Muscle layer of colon (tissue), 2 donors: ENCODE measurements at regions not wholly inside any gene's neighbourhood (a gene's known extent, or its start where the extent isn't known, plus 50 kb on each side); places are given as distances from the start of the nearest gene placed in this dataset.

Source experiments
- H3K27ac ChIP-seq: one replicate; pipeline ENCODE4 v1.7.0; 2013; ENCODE audit warnings: low read depth, mild to moderate bottlenecking, low read length, moderate library complexity
- H3K27me3 ChIP-seq, 2 donors: one replicate each; pipeline ENCODE4 v1.7.0; 2013; ENCODE audit warnings: low read length in 2 of 2, mild to moderate bottlenecking in 2 of 2; ENCODE audit not compliant: insufficient read depth in 2 of 2, control insufficient read depth in 1 of 2
- H3K36me3 ChIP-seq: one replicate; pipeline ENCODE4 v1.7.0; 2013; ENCODE audit warnings: mild to moderate bottlenecking, low read length; ENCODE audit not compliant: insufficient read depth
- H3K4me1 ChIP-seq: one replicate; pipeline ENCODE4 v1.7.0; 2013; ENCODE audit warnings: mild to moderate bottlenecking, low read length; ENCODE audit not compliant: insufficient read depth
- H3K4me3 ChIP-seq, 2 donors: one replicate each; pipeline ENCODE4 v1.7.0; 2013; ENCODE audit warnings: low read length in 2 of 2, low read depth in 1 of 2, mild to moderate bottlenecking in 1 of 2, moderate library complexity in 1 of 2
- H3K9ac ChIP-seq: one replicate; pipeline ENCODE4 v1.7.0; 2013; ENCODE audit warnings: low read length
- H3K9me3 ChIP-seq: one replicate; pipeline ENCODE4 v1.7.0; 2013; ENCODE audit warnings: mild to moderate bottlenecking, low read length
- donor health status: abdominal sarcoma.
- donor health status: Adenocarcinoma of cecum.

DNA sequence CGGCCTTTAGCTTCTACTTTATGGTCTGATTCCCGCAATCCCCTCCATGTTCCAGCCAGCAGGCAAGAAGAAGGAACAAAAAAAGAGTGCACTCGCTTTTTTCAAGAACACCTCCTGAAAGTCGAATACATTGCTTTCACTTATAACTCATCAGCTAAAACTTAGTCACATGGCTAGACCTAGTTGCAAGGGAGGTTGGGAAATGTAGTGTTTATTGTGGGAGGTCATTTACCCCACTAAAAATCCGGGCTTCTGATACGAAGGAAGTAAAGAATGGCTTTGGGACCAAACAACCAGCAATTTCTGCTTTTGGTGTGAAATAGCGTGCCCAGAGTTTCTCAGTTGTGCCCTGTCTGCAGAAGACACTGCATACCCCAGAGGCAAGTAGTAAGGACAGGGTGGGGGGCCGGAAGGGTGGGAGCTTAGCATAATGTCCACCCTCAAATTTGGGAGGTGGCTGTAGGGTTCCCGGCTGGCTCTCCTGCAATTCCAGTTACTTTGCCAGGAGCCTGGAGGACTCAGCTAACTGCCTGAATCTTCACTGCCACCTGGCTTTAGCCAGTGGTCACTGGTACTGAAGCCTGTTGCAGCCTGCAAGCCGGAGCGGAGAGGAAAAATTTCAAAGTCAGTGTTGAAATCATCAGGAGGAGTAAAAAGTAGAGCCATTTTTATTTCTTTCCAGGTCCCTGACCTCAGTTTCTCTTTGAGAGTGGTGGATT is 57.7 kb upstream of the F3 start:
- Histone ChIP-seq H3K4me3 (no peak overlapping the region), H3K9ac (no peak overlapping the region), H3K27ac (no peak overlapping the region), H3K27me3 (no peaks in the 10 kb centered on the region), H3K9me3 (no peaks in the 10 kb centered on the region), H3K4me1 (no peaks in the 10 kb centered on the region), H3K36me3 (no peaks in the 10 kb centered on the region)

- Histone ChIP-seq H3K9ac (no peak overlapping the region), H3K4me1 (no peaks in the 10 kb centered on the region), H3K27me3 (no peaks in the 10 kb centered on the region), H3K9me3 (no peaks in the 10 kb centered on the region), H3K4me3 (no peak overlapping the region), H3K36me3 (no peaks in the 10 kb centered on the region), H3K27ac (no peak overlapping the region)
Measured at GRCh38 chr1:94597701-94598100, 56.1 kb upstream of the F3 start.

- Histone ChIP-seq H3K27ac (no peak overlapping the region), H3K9me3 (no peaks in the 10 kb centered on the region), H3K4me3 (no peak overlapping the region), H3K36me3 (no peaks in the 10 kb centered on the region), H3K4me1 (no peaks in the 10 kb centered on the region), H3K27me3 (no peaks in the 10 kb centered on the region), H3K9ac (no peak overlapping the region)
Measured at GRCh38 chr1:94596260-94596659, 54.7 kb upstream of the F3 start.

GRCh38 chr1:94595658-94596057 is 54.1 kb upstream of the F3 start:
- Histone ChIP-seq H3K4me1 (peaks cover 3% of the 10 kb centered on the region), H3K36me3 (no peaks in the 10 kb centered on the region), H3K9ac (no peak overlapping the region), H3K9me3 (no peaks in the 10 kb centered on the region), H3K27ac (no peak overlapping the region), H3K27me3 (no peaks in the 10 kb centered on the region), H3K4me3 (no peak overlapping the region)

- Histone ChIP-seq H3K36me3 (no peaks in the 10 kb centered on the region), H3K27ac (no peak overlapping the region), H3K4me1 (peaks cover 10% of the 10 kb centered on the region), H3K4me3 (no peak overlapping the region), H3K9me3 (no peaks in the 10 kb centered on the region), H3K27me3 (no peaks in the 10 kb centered on the region), H3K9ac (no peak overlapping the region)
Measured at GRCh38 chr1:94593611-94594010, 52.1 kb upstream of the F3 start.

DNA sequence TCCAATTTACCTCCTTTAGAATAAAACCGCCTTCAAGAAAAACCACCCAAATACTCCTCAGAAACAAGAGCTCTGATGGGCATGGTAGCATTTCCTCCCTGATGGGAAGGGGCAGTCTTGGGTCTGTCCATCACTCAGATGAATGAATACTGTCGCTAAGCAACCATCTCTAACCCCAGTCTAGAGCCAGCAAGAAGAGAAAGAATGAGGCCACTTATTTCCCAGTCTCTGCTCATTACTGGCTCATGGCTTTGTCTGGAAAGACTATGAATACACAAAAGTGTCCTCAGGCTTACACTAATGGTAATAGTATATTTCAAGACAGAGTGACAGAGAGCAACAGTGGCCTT is 51.0 kb upstream of the F3 start:
- no peaks in the 10 kb centered on the region for H3K27me3 ChIP-seq
- no peak overlapping the region for H3K27ac ChIP-seq
- no peak overlapping the region for H3K9ac ChIP-seq
- no peaks in the 10 kb centered on the region for H3K36me3 ChIP-seq
- no peaks in the 10 kb centered on the region for H3K9me3 ChIP-seq
- H3K4me3 ChIP-seq: no peak overlapping the region
- H3K4me1 ChIP-seq: peaks cover 10% of the 10 kb centered on the region

GRCh38 chr1:94591823-94592570 is 50.4 kb upstream of the F3 start:
- Histone ChIP-seq H3K27ac (no peak overlapping the region), H3K4me1 (peaks cover 10% of the 10 kb centered on the region), H3K4me3 (no peak overlapping the region)

More at GRCh38 chr1:94591823-94592570, 50.4 kb upstream of the F3 start:
- Histone ChIP-seq H3K9ac (no peak overlapping the region), H3K27me3 (no peaks in the 10 kb centered on the region), H3K9me3 (no peaks in the 10 kb centered on the region), H3K36me3 (no peaks in the 10 kb centered on the region)
